Omental fat pad (tissue), 3 donors: ENCODE measurements at regions not wholly inside any gene's neighbourhood (a gene's known extent, or its start where the extent isn't known, plus 50 kb on each side); places are given as distances from the start of the nearest gene placed in this dataset.

ENCODE experiments used
- ATAC-seq: fragments of 150-250 bp; one replicate; pipeline ENCODE4 v1.9.1; 2016; ENCODE audit warnings: mild to moderate bottlenecking, moderate library complexity; ENCODE audit not compliant: low FRiP score
- DNase-seq: peaks from one replicate; pipeline ENCODE4 v3.0.0-alpha.2; 2019; ENCODE audit warnings: low spot score
- CTCF ChIP-seq, 3 donors: fragments of 450-650 bp; IDR thresholded peaks; one replicate each; pipeline ENCODE4 v1.5.1; 2016 to 2017; ENCODE audit warnings: antibody characterized with exemption in 3 of 3, mild to moderate bottlenecking in 3 of 3, moderate library complexity in 2 of 3

GRCh38 chr14:85883101-85883500 lies 353.2 kb downstream of the FLRT2 start:
- no peak for ATAC-seq
- TF ChIP-seq CTCF (IDR thresholded peaks at IDR 0.05): no peak
- no peak for DNase-seq

- ATAC-seq: no peak
- TF ChIP-seq CTCF (IDR thresholded peaks at IDR 0.05): no peak
Measured at GRCh38 chr14:85881935-85882334, 352.0 kb downstream of the FLRT2 start.

GRCh38 chr14:85878874-85879273 lies 348.9 kb downstream of the FLRT2 start:
- DNase-seq (no peak), ATAC-seq (no peak)
- TF ChIP-seq CTCF (IDR thresholded peaks at IDR 0.05): no peak

More at GRCh38 chr14:85881935-85882334, 352.0 kb downstream of the FLRT2 start:
- no peak for DNase-seq

- no peak for DNase-seq
- no peak for TF ChIP-seq CTCF (IDR thresholded peaks at IDR 0.05)
- ATAC-seq: no peak
Measured at GRCh38 chr14:85873006-85873405, 343.1 kb downstream of the FLRT2 start.

- no peak for TF ChIP-seq CTCF (IDR thresholded peaks at IDR 0.05)
- ATAC-seq (no peak), DNase-seq (no peak)
Measured at GRCh38 chr14:85867450-85867849, 337.5 kb downstream of the FLRT2 start.

GRCh38 chr14:85865701-85866100 lies 335.8 kb downstream of the FLRT2 start:
- no peak for DNase-seq
- no peak for TF ChIP-seq CTCF (IDR thresholded peaks at IDR 0.05)
- ATAC-seq: no peak

- ATAC-seq: no peak
- no peak for DNase-seq
- TF ChIP-seq CTCF (IDR thresholded peaks at IDR 0.05): no peak
Measured at GRCh38 chr14:85858634-85859033, 328.7 kb downstream of the FLRT2 start.
